HG02852 (cell line): ENCODE measurements at regions not wholly inside any gene's neighbourhood (a gene's known extent, or its start where the extent isn't known, plus 50 kb on each side); places are given as distances from the start of the nearest gene placed in this dataset.

Experiments used
- ATAC-seq: cut with Tn5 transposase; IDR thresholded peaks from one replicate; pipeline ENCODE4 v1.9.1; 2021; ENCODE audit warnings: mild to moderate bottlenecking, moderate library complexity; ENCODE audit not compliant: unreplicated experiment

DNA sequence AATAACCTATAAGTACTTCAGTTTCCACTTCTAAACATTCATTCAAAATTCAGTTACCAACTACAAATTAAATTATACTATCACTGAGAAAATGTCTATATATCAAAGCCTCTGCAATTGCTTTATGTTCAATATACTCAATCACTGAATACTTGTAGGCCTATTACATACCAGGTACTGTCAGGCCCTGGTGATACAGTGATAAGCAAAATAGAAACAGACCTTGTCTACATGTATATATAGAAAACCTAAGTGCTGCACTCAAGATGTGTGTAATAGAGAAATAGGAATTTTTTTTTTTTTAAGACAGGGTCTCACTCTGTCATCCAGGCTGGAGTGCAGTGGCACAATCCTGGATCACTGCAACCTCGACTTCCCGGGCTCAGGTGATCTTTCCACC is 53.7 kb upstream of the PHF14 start:
- ATAC-seq: no peak
